ENCODE measurements at regions not wholly inside any gene's neighbourhood (a gene's known extent, or its start where the extent isn't known, plus 50 kb on each side); places are given as distances from the start of the nearest gene placed in this dataset.

GRCh38 chr13:79830426-79830825, 349.5 kb downstream of the NDFIP2 start:
- intact Hi-C loops (cut with DNase I), result no loop called here
- TF ChIP-seq CTCF (IDR thresholded peaks at IDR 0.05) (no peak), POLR2A (IDR thresholded peaks at IDR 0.05) (no peak), POLR2AphosphoS5 (IDR thresholded peaks at IDR 0.05) (no peak)
- WGBS, result 81% methylated on average over 2 of the region's 2 CpGs

GRCh38 chr13:79829880-79830279, 348.9 kb downstream of the NDFIP2 start:
- DNase-seq (ENCODE audit: low spot score), result no peak
- no peaks in the 10 kb centered on the region for H3K36me3 ChIP-seq
- WGBS, result 71% methylated on average over 2 of the region's 2 CpGs
- no peak for TF ChIP-seq POLR2A (IDR thresholded peaks at IDR 0.05)
- no peak for TF ChIP-seq CTCF (IDR thresholded peaks at IDR 0.05)
- TF ChIP-seq POLR2AphosphoS5 (IDR thresholded peaks at IDR 0.05), result no peak
- H3K4me3 ChIP-seq, result no peak overlapping the region
- no peaks in the 10 kb centered on the region for H3K9me3 ChIP-seq
- no peaks in the 10 kb centered on the region for H3K27me3 ChIP-seq (replicated peaks; ENCODE audit: insufficient read depth)
- intact Hi-C loops (cut with DNase I), result no loop called here
- no peaks in the 10 kb centered on the region for H3K4me1 ChIP-seq (replicated peaks)
- H3K27ac ChIP-seq, result no peak overlapping the region

More at GRCh38 chr13:79830426-79830825, 349.5 kb downstream of the NDFIP2 start:
- H3K36me3 ChIP-seq, result no peaks in the 10 kb centered on the region
- H3K27me3 ChIP-seq (replicated peaks; ENCODE audit: insufficient read depth), result no peaks in the 10 kb centered on the region
- H3K27ac ChIP-seq, result no peak overlapping the region
- H3K4me1 ChIP-seq (replicated peaks), result no peaks in the 10 kb centered on the region
- no peak overlapping the region for H3K4me3 ChIP-seq
- no peaks in the 10 kb centered on the region for H3K9me3 ChIP-seq
- no peak for DNase-seq (ENCODE audit: low spot score)

- no peak for TF ChIP-seq POLR2AphosphoS5 (IDR thresholded peaks at IDR 0.05)
- no peak for TF ChIP-seq POLR2A (IDR thresholded peaks at IDR 0.05)
- TF ChIP-seq CTCF (IDR thresholded peaks at IDR 0.05), result no peak
- no peaks in the 10 kb centered on the region for H3K4me1 ChIP-seq (replicated peaks)
- no peaks in the 10 kb centered on the region for H3K27me3 ChIP-seq (replicated peaks; ENCODE audit: insufficient read depth)
- no peak for DNase-seq (ENCODE audit: low spot score)
- no peaks in the 10 kb centered on the region for H3K36me3 ChIP-seq
- intact Hi-C loops (cut with DNase I), result no loop called here
- no peak overlapping the region for H3K27ac ChIP-seq
- H3K4me3 ChIP-seq, result no peak overlapping the region
- H3K9me3 ChIP-seq, result no peaks in the 10 kb centered on the region
Measured at GRCh38 chr13:79825959-79826358, 345.0 kb downstream of the NDFIP2 start.

GRCh38 chr13:79815041-79815440, 334.1 kb downstream of the NDFIP2 start:
- DNase-seq (ENCODE audit: low spot score), result no peak
- no peak overlapping the region for H3K27ac ChIP-seq
- intact Hi-C loops (cut with DNase I), result no loop called here
- no peaks in the 10 kb centered on the region for H3K9me3 ChIP-seq
- no peaks in the 10 kb centered on the region for H3K4me1 ChIP-seq (replicated peaks)
- no peak for TF ChIP-seq POLR2AphosphoS5 (IDR thresholded peaks at IDR 0.05)
- no peak overlapping the region for H3K4me3 ChIP-seq
- no peaks in the 10 kb centered on the region for H3K27me3 ChIP-seq (replicated peaks; ENCODE audit: insufficient read depth)
- no peaks in the 10 kb centered on the region for H3K36me3 ChIP-seq
- WGBS, result 94% methylated on average over 1 of the region's 1 CpG

- intact Hi-C loops (cut with DNase I), result no loop called here
- no peaks in the 10 kb centered on the region for H3K27me3 ChIP-seq (replicated peaks; ENCODE audit: insufficient read depth)
- H3K9me3 ChIP-seq, result no peaks in the 10 kb centered on the region
- TF ChIP-seq CTCF (IDR thresholded peaks at IDR 0.05), result no peak
- TF ChIP-seq POLR2AphosphoS5 (IDR thresholded peaks at IDR 0.05), result no peak
- TF ChIP-seq POLR2A (IDR thresholded peaks at IDR 0.05), result no peak
- 91% methylated on average over 2 of the region's 2 CpGs for WGBS
- H3K36me3 ChIP-seq, result no peaks in the 10 kb centered on the region
- no peak overlapping the region for H3K4me3 ChIP-seq
- no peak overlapping the region for H3K27ac ChIP-seq
- no peaks in the 10 kb centered on the region for H3K4me1 ChIP-seq (replicated peaks)
- no peak for DNase-seq (ENCODE audit: low spot score)
Measured at GRCh38 chr13:79812070-79812850, 331.3 kb downstream of the NDFIP2 start.

Data from prostate gland (tissue), 2 donors.